HEK293 (cell line): ENCODE measurements at regions not wholly inside any gene's neighbourhood (a gene's known extent, or its start where the extent isn't known, plus 50 kb on each side); places are given as distances from the start of the nearest gene placed in this dataset.

Source experiments
- CTCF ChIA-PET: fragments of 350-600 bp; formaldehyde crosslinking; extraction: SDS; loops from one replicate; lab custom pipeline; 2021; ENCODE audit warnings: antibody characterized with exemption; lab: Yijun Ruan, JAX
- POLR2A ChIA-PET: fragments of 300-600 bp; formaldehyde crosslinking; extraction: SDS; loops from one replicate; lab custom pipeline; 2020; ENCODE audit warnings: antibody characterized with exemption, inconsistent platforms; lab: Yijun Ruan, JAX
- H3K27ac ChIP-seq: fragments of 200-500 bp; sonication (Bioruptor generic); 2 replicates; pipeline ENCODE4 v1.5.1; 2014; ENCODE audit warnings: low read depth, low read length, control low read depth, inconsistent platforms; ENCODE audit errors: extremely low read depth
- H3K36me3 ChIP-seq, 2 experiments: fragments of 200-500 bp in 1 of 2; sonication (Bioruptor generic) in 1 of 2; 1 replicate in 1 of 2; 2 replicates in 1 of 2; pipeline ENCODE4 v1.5.1; 2014 to 2017; ENCODE audit warnings: inconsistent platforms in 2 of 2, low read length in 2 of 2; ENCODE audit not compliant: control insufficient read depth in 2 of 2, insufficient read depth in 1 of 2
- H3K4me1 ChIP-seq: fragments of 200-500 bp; sonication (Bioruptor generic); 2 replicates; pipeline ENCODE4 v1.5.1; 2014; ENCODE audit warnings: mild to moderate bottlenecking, low read length, inconsistent platforms; ENCODE audit not compliant: control insufficient read depth, insufficient read depth
- H3K4me3 ChIP-seq: 2 replicates; pipeline ENCODE4 v1.5.1; 2011; ENCODE audit warnings: low read depth, mild to moderate bottlenecking, control low read depth, low read length, moderate library complexity
- H3K9me3 ChIP-seq: fragments of 200-500 bp; sonication (Bioruptor generic); 2 replicates; pipeline ENCODE4 v1.5.1; 2014; ENCODE audit warnings: low read depth, low read length, inconsistent platforms; ENCODE audit not compliant: control insufficient read depth, insufficient read depth
- GLI2 ChIP-seq: fragments of 450-650 bp; formaldehyde crosslinking; IDR thresholded peaks from 2 replicates; pipeline ENCODE4; 2017; ENCODE audit warnings: missing biosample characterization, missing genetic modification characterization, low read depth, borderline replicate concordance
- GLIS2 ChIP-seq: fragments of 450-650 bp; formaldehyde crosslinking; IDR thresholded peaks from 2 replicates; pipeline ENCODE4 v1.5.1; 2016; ENCODE audit warnings: missing biosample characterization, missing genetic modification characterization
- HOXA7 ChIP-seq: sonication (generic); formaldehyde crosslinking; IDR thresholded peaks from 2 replicates; pipeline ENCODE4 v1.8.1; 2022; ENCODE audit warnings: missing genetic modification reagents, borderline replicate concordance
- HOXD13 ChIP-seq: sonication (generic); formaldehyde crosslinking; IDR thresholded peaks from 2 replicates; pipeline ENCODE4 v1.8.0; 2022; ENCODE audit warnings: missing genetic modification reagents, borderline replicate concordance
- KLF8 ChIP-seq: fragments of 450-650 bp; formaldehyde crosslinking; IDR thresholded peaks from 2 replicates; pipeline ENCODE4 v1.5.1; 2016; ENCODE audit warnings: missing biosample characterization, missing genetic modification characterization
- MZF1 ChIP-seq: fragments of 450-650 bp; formaldehyde crosslinking; IDR thresholded peaks from 2 replicates; pipeline ENCODE4 v1.5.1; 2017; ENCODE audit warnings: missing biosample characterization, missing genetic modification characterization, borderline replicate concordance
- OVOL3 ChIP-seq: fragments of 450-650 bp; formaldehyde crosslinking; IDR thresholded peaks from 2 replicates; pipeline ENCODE4 v1.5.1; 2016; ENCODE audit warnings: missing biosample characterization, missing genetic modification characterization
- PATZ1 ChIP-seq: fragments of 450-650 bp; formaldehyde crosslinking; IDR thresholded peaks from 2 replicates; pipeline ENCODE4 v1.5.1; 2016; ENCODE audit warnings: missing biosample characterization, missing genetic modification characterization
- SCRT1 ChIP-seq: fragments of 450-650 bp; formaldehyde crosslinking; IDR thresholded peaks from 2 replicates; pipeline ENCODE4 v1.5.1; 2016; ENCODE audit warnings: missing biosample characterization, missing genetic modification characterization, borderline replicate concordance
- ZBTB21 ChIP-seq: fragments of 450-650 bp; formaldehyde crosslinking; IDR thresholded peaks from 2 replicates; pipeline ENCODE4 v1.5.1; 2017; ENCODE audit warnings: missing biosample characterization, missing genetic modification characterization
- ZBTB26 ChIP-seq: fragments of 450-650 bp; formaldehyde crosslinking; optimal IDR thresholded peaks from 2 replicates; pipeline ENCODE3; 2016; ENCODE audit warnings: missing biosample characterization, mild to moderate bottlenecking, missing genetic modification characterization
- ZBTB48 ChIP-seq: fragments of 450-650 bp; formaldehyde crosslinking; IDR thresholded peaks from 2 replicates; pipeline ENCODE4 v1.5.1; 2016; ENCODE audit warnings: missing biosample characterization, missing genetic modification characterization
- ZNF202 ChIP-seq: fragments of 450-650 bp; formaldehyde crosslinking; IDR thresholded peaks from 2 replicates; pipeline ENCODE4 v1.5.1; 2016; ENCODE audit warnings: missing biosample characterization, missing genetic modification characterization, borderline replicate concordance
- ZNF266 ChIP-seq: fragments of 450-650 bp; formaldehyde crosslinking; IDR thresholded peaks from 2 replicates; pipeline ENCODE4 v1.5.1; 2016; ENCODE audit warnings: missing biosample characterization, missing genetic modification characterization, low read depth
- ZNF292 ChIP-seq: fragments of 450-650 bp; formaldehyde crosslinking; IDR thresholded peaks from 2 replicates; pipeline ENCODE4 v1.5.1; 2016; ENCODE audit warnings: low read depth, missing biosample characterization, missing genetic modification characterization, borderline replicate concordance
- ZNF311 ChIP-seq: fragments of 450-650 bp; formaldehyde crosslinking; IDR thresholded peaks from 2 replicates; pipeline ENCODE4 v1.5.1; 2017; ENCODE audit warnings: missing biosample characterization, missing genetic modification characterization, borderline replicate concordance
- ZNF423 ChIP-seq: fragments of 450-650 bp; formaldehyde crosslinking; IDR thresholded peaks from 2 replicates; pipeline ENCODE4 v1.5.1; 2016; ENCODE audit warnings: missing biosample characterization, missing genetic modification characterization
- ZNF48 ChIP-seq: fragments of 450-650 bp; formaldehyde crosslinking; IDR thresholded peaks from 2 replicates; pipeline ENCODE4 v1.5.1; 2016; ENCODE audit warnings: missing biosample characterization, missing genetic modification characterization
- ZNF544 ChIP-seq: fragments of 450-650 bp; formaldehyde crosslinking; IDR thresholded peaks from 2 replicates; pipeline ENCODE4 v1.5.0; 2017; ENCODE audit warnings: missing biosample characterization, missing genetic modification characterization
- ZNF626 ChIP-seq: fragments of 450-650 bp; sonication (Bioruptor Pico); formaldehyde crosslinking; IDR thresholded peaks from 2 replicates; pipeline ENCODE4 v1.5.1; 2018; ENCODE audit warnings: missing biosample characterization, missing genetic modification characterization, inconsistent platforms
- ZNF658 ChIP-seq: fragments of 450-650 bp; formaldehyde crosslinking; IDR thresholded peaks from 2 replicates; pipeline ENCODE4; 2016; ENCODE audit warnings: missing biosample characterization, missing genetic modification characterization
- ZNF776 ChIP-seq: fragments of 450-650 bp; formaldehyde crosslinking; IDR thresholded peaks from 2 replicates; pipeline ENCODE4 v1.5.0; 2017; ENCODE audit warnings: missing biosample characterization, missing genetic modification characterization, borderline replicate concordance
- ZSCAN23 ChIP-seq: fragments of 450-650 bp; formaldehyde crosslinking; IDR thresholded peaks from 2 replicates; pipeline ENCODE4 v1.5.1; 2016; ENCODE audit warnings: missing biosample characterization, missing genetic modification characterization
- TF ChIP-seq, protein P1 (sequence below): fragments of 450-650 bp; formaldehyde crosslinking; IDR thresholded peaks from 2 replicates; pipeline ENCODE4 v1.5.1; 2017; ENCODE audit warnings: missing biosample characterization, missing genetic modification characterization
- TF ChIP-seq, protein P2 (sequence below): fragments of 450-650 bp; formaldehyde crosslinking; conservative IDR thresholded peaks from 2 replicates; pipeline ENCODE4 v1.5.1; 2016; ENCODE audit warnings: low read depth, missing biosample characterization, missing genetic modification characterization

DNA sequence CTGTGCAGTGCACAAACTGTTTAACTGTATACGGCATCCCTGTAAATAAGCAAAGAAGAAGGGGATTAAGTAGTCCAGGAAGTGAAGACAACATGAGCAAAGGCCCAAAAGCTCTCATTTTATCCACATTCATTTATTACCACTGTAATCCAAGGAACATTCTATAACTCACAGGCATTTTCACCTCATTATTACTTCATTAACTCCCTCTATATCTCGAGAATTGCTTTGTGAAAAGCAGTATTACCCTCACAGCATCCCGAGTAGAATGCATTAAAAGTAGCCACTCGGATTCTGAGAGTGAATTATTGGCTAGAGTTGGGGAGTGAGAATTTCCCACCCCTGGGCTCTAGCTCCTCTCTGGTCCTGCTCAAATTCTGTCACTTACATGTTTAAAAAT is 51.0 kb upstream of the CHCHD3 start:
- CTCF ChIA-PET: no interaction called here
- Histone ChIP-seq H3K27ac (no peak overlapping the region), H3K4me3 (no peak overlapping the region), H3K4me1 (no peaks in the 10 kb centered on the region), H3K36me3 (no peaks in the 10 kb centered on the region), H3K9me3 (no peaks in the 10 kb centered on the region)
- TF ChIP-seq ZNF658 (tag by site-specific recombination) (no peak), ZNF202 (no peak), KLF8 (tag by site-specific recombination) (no peak)
- POLR2A ChIA-PET: interaction anchor here (0.7 kb wide), 1 partner anchor 209 kb away, joined by 3 read pairs; no protein-coding TSS in a partner anchor

- ChIA-PET POLR2A (interaction anchor here (0.6 kb wide), 1 partner anchor 54 kb away, joined by 7 read pairs; no protein-coding TSS in a partner anchor), CTCF (no interaction called here)
- TF ChIP-seq ZNF626 (tag by site-specific recombination) (no peak), ZNF423 (no peak), PATZ1 (tag by site-specific recombination) (no peak), GLI2 (tag by site-specific recombination) (no peak), ZNF544 (tag by site-specific recombination) (no peak), ZSCAN23 (no peak), ZBTB26 (tag by site-specific recombination) (no peak), MZF1 (no peak), ZNF311 (no peak), HOXA7 (CRISPR knock-in tag) (no peak), HOXD13 (CRISPR knock-in tag) (no peak), ZNF292 (tag by site-specific recombination) (no peak)
- Histone ChIP-seq H3K4me1 (no peaks in the 10 kb centered on the region), H3K36me3 (no peaks in the 10 kb centered on the region), H3K4me3 (no peak overlapping the region), H3K9me3 (no peaks in the 10 kb centered on the region), H3K27ac (no peak overlapping the region)
Observed at GRCh38 chr7:133134810-133135209, 52.9 kb upstream of the CHCHD3 start.

- H3K4me3 ChIP-seq: no peak overlapping the region
- no peaks in the 10 kb centered on the region for H3K9me3 ChIP-seq
- H3K4me1 ChIP-seq: no peaks in the 10 kb centered on the region
- ChIA-PET CTCF (no interaction called here), POLR2A (interaction anchor here (0.6 kb wide), 1 partner anchor 53 kb away, joined by 7 read pairs; no protein-coding TSS in a partner anchor)
- no peaks in the 10 kb centered on the region for H3K36me3 ChIP-seq
- H3K27ac ChIP-seq: no peak overlapping the region
- TF ChIP-seq ZBTB48: no peak
- no peak for TF ChIP-seq ZNF266 (tag by site-specific recombination)
- TF ChIP-seq, protein P1, sequence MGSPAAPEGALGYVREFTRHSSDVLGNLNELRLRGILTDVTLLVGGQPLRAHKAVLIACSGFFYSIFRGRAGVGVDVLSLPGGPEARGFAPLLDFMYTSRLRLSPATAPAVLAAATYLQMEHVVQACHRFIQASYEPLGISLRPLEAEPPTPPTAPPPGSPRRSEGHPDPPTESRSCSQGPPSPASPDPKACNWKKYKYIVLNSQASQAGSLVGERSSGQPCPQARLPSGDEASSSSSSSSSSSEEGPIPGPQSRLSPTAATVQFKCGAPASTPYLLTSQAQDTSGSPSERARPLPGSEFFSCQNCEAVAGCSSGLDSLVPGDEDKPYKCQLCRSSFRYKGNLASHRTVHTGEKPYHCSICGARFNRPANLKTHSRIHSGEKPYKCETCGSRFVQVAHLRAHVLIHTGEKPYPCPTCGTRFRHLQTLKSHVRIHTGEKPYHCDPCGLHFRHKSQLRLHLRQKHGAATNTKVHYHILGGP (tag by site-specific recombination): no peak
- no peak for TF ChIP-seq ZNF776 (tag by site-specific recombination)
- TF ChIP-seq ZNF48 (tag by site-specific recombination): no peak
- no peak for TF ChIP-seq SCRT1 (tag by site-specific recombination)
- no peak for TF ChIP-seq OVOL3 (tag by site-specific recombination)
- no peak for TF ChIP-seq GLIS2 (tag by site-specific recombination)
- no peak for TF ChIP-seq ZBTB21 (tag by site-specific recombination)
- TF ChIP-seq, protein P2, sequence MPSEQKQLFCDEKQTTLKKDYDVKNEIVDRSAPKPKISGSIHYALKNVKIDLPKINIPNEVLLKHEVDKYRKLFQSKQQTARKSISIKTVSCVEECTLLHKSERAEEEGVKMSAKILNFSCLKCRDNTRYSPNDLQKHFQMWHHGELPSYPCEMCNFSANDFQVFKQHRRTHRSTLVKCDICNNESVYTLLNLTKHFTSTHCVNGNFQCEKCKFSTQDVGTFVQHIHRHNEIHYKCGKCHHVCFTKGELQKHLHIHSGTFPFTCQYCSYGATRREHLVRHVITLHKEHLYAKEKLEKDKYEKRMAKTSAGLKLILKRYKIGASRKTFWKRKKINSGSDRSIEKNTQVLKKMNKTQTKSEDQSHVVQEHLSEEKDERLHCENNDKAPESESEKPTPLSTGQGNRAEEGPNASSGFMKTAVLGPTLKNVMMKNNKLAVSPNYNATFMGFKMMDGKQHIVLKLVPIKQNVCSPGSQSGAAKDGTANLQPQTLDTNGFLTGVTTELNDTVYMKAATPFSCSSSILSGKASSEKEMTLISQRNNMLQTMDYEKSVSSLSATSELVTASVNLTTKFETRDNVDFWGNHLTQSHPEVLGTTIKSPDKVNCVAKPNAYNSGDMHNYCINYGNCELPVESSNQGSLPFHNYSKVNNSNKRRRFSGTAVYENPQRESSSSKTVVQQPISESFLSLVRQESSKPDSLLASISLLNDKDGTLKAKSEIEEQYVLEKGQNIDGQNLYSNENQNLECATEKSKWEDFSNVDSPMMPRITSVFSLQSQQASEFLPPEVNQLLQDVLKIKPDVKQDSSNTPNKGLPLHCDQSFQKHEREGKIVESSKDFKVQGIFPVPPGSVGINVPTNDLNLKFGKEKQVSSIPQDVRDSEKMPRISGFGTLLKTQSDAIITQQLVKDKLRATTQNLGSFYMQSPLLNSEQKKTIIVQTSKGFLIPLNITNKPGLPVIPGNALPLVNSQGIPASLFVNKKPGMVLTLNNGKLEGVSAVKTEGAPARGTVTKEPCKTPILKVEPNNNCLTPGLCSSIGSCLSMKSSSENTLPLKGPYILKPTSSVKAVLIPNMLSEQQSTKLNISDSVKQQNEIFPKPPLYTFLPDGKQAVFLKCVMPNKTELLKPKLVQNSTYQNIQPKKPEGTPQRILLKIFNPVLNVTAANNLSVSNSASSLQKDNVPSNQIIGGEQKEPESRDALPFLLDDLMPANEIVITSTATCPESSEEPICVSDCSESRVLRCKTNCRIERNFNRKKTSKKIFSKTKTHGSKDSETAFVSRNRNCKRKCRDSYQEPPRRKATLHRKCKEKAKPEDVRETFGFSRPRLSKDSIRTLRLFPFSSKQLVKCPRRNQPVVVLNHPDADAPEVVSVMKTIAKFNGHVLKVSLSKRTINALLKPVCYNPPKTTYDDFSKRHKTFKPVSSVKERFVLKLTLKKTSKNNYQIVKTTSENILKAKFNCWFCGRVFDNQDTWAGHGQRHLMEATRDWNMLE (tag by site-specific recombination): no peak
Observed at GRCh38 chr7:133135451-133135850, 53.6 kb upstream of the CHCHD3 start.
